HL-60 (cell line): ENCODE measurements at regions not wholly inside any gene's neighbourhood (a gene's known extent, or its start where the extent isn't known, plus 50 kb on each side); places are given as distances from the start of the nearest gene placed in this dataset.
"Not testable (repeated sequence)": the region's sequence is repeated elsewhere in the genome, so short reads cannot be mapped to it uniquely, and the experiment has no call there.

Source experiments
- DNase-seq, 2 experiments: peaks; one replicate each; pipeline ENCODE4 v3.0.0-alpha.2; 2010 to 2020; ENCODE audit warnings: low read depth in 1 of 2, low spot score in 1 of 2
- H3K27ac ChIP-seq: fragments of 250-450 bp; sonication (Bioruptor Pico); replicated peaks from 2 replicates; pipeline ENCODE4 v1.5.1; 2020; ENCODE audit warnings: mild to moderate bottlenecking, moderate library complexity
- H3K27me3 ChIP-seq: fragments of 250-450 bp; sonication (Bioruptor Pico); 2 replicates; pipeline ENCODE4 v1.5.1; 2021; ENCODE audit warnings: mild to moderate bottlenecking, moderate library complexity; ENCODE audit not compliant: insufficient read depth, poor library complexity, severe bottlenecking
- H3K4me3 ChIP-seq: replicated peaks from 2 replicates; pipeline ENCODE4 v1.5.1; 2011; ENCODE audit warnings: mild to moderate bottlenecking, control low read depth, low read length; ENCODE audit not compliant: insufficient read depth
- CTCF ChIP-seq: IDR thresholded peaks from one replicate; pipeline ENCODE4 v1.5.1; 2011; ENCODE audit warnings: low read length, control low read depth, inconsistent platforms; ENCODE audit not compliant: insufficient read depth
- GABPA ChIP-seq: IDR thresholded peaks from 2 replicates; pipeline ENCODE4 v1.6.1; 2012; ENCODE audit warnings: low read depth
- POLR2AphosphoS5 ChIP-seq: IDR thresholded peaks from 2 replicates; pipeline ENCODE4 v1.6.1; 2012; ENCODE audit warnings: low read depth
- REST ChIP-seq: IDR thresholded peaks from 2 replicates; pipeline ENCODE4 v1.6.1; 2012; ENCODE audit warnings: low read depth; ENCODE audit not compliant: insufficient replicate concordance
- SPI1 ChIP-seq: IDR thresholded peaks from 2 replicates; pipeline ENCODE4 v1.6.1; 2012; ENCODE audit warnings: low read depth, mild to moderate bottlenecking, borderline replicate concordance

- Histone ChIP-seq H3K4me3 (no peak overlapping the region), H3K27ac (no peak overlapping the region), H3K27me3 (no peaks in the 10 kb centered on the region)
- DNase-seq = no peak
- TF ChIP-seq GABPA = no peak
- TF ChIP-seq SPI1 = no peak
- TF ChIP-seq CTCF = no peak
- no peak for TF ChIP-seq REST
- TF ChIP-seq POLR2AphosphoS5 = no peak
Measured at GRCh38 chr2:210946395-210946794, 390.0 kb downstream of the CPS1 start.

GRCh38 chr2:210950434-210951060, 394.1 kb downstream of the CPS1 start:
- not testable (repeated sequence) for H3K27ac ChIP-seq, DNase-seq, H3K27me3 ChIP-seq, H3K4me3 ChIP-seq

GRCh38 chr2:210954386-210954907, 398.0 kb downstream of the CPS1 start:
- TF ChIP-seq CTCF (no peak), POLR2AphosphoS5 (no peak), REST (no peak), GABPA (no peak), SPI1 (no peak)
- H3K27ac ChIP-seq = no peak overlapping the region
- H3K4me3 ChIP-seq = no peak overlapping the region
- no peak for DNase-seq
- no peaks in the 10 kb centered on the region for H3K27me3 ChIP-seq

- TF ChIP-seq REST = no peak
- TF ChIP-seq GABPA = no peak
- no peak for TF ChIP-seq SPI1
- TF ChIP-seq POLR2AphosphoS5 = no peak
- no peak for TF ChIP-seq CTCF
- Histone ChIP-seq H3K4me3 (no peak overlapping the region), H3K27ac (no peak overlapping the region), H3K27me3 (no peaks in the 10 kb centered on the region)
- no peak for DNase-seq
Measured at GRCh38 chr2:210955591-210955990, 399.2 kb downstream of the CPS1 start.
